Testis (tissue), 2 donors: ENCODE measurements at regions not wholly inside any gene's neighbourhood (a gene's known extent, or its start where the extent isn't known, plus 50 kb on each side); places are given as distances from the start of the nearest gene placed in this dataset.

Experiments
- CTCF ChIP-seq, 3 experiments: fragments of 450-650 bp in 2 of 3; fragments of 200-600 bp in 1 of 3; sonication (generic) in 1 of 3; IDR thresholded peaks; one replicate each; pipeline ENCODE4 v1.5.1; 2016 to 2019; ENCODE audit warnings: antibody characterized with exemption in 3 of 3, mild to moderate bottlenecking in 2 of 3, moderate library complexity in 1 of 3
- POLR2A ChIP-seq: fragments of 450-650 bp; IDR thresholded peaks from one replicate; pipeline ENCODE4 v1.6.1; 2017; ENCODE audit warnings: antibody characterized with exemption, mild to moderate bottlenecking, moderate library complexity

GRCh38 chr13:53138376-53139036, 109.9 kb downstream of the OLFM4 start:
- no peak for TF ChIP-seq CTCF (IDR thresholded peaks at IDR 0.05)
- TF ChIP-seq POLR2A, result no peak
